Left ventricle myocardium inferior (tissue), 1 donor: ENCODE measurements at regions not wholly inside any gene's neighbourhood (a gene's known extent, or its start where the extent isn't known, plus 50 kb on each side); places are given as distances from the start of the nearest gene placed in this dataset.
"Not testable (repeated sequence)": the region's sequence is repeated elsewhere in the genome, so short reads cannot be mapped to it uniquely, and the experiment has no call there.

Source experiments
- DNase-seq: peaks from one replicate; pipeline ENCODE4 v3.0.0-alpha.2; 2020
- H3K27ac ChIP-seq: fragments of 200-600 bp; replicated peaks from 2 replicates; pipeline ENCODE4 v1.8.0; 2021
- H3K27me3 ChIP-seq: fragments of 200-600 bp; 2 replicates; pipeline ENCODE4 v1.8.0; 2021; ENCODE audit warnings: low read depth
- H3K36me3 ChIP-seq: fragments of 200-600 bp; 2 replicates; pipeline ENCODE4 v1.8.0; 2021
- H3K4me1 ChIP-seq: fragments of 200-600 bp; 2 replicates; pipeline ENCODE4 v1.8.0; 2021
- H3K4me3 ChIP-seq: fragments of 200-600 bp; 2 replicates; pipeline ENCODE4 v1.8.0; 2021; ENCODE audit warnings: mild to moderate bottlenecking, moderate library complexity
- H3K9me3 ChIP-seq: fragments of 200-600 bp; replicated peaks from 2 replicates; pipeline ENCODE4 v1.8.0; 2021
- intact Hi-C: fragments of 100-400 bp; cut with micrococcal nuclease; formaldehyde crosslinking; loops from one replicate; pipeline ENCODE4 v1.11.0; 2022
- TF ChIP-seq, protein P1 (sequence below): fragments of 200-600 bp; IDR thresholded peaks from 2 replicates; pipeline ENCODE4 v1.8.0; 2021; ENCODE audit warnings: antibody characterized with exemption, mild to moderate bottlenecking, borderline replicate concordance
- donor health status: DM: no; HTN: yes; CAD: no; lungs with severe emphysema.

GRCh38 chr4:111303806-111304205, 680.9 kb upstream of the PITX2 start:
- peaks cover 28% of the 10 kb centered on the region for H3K9me3 ChIP-seq
- no peaks in the 10 kb centered on the region for H3K27me3 ChIP-seq
- TF ChIP-seq, protein P1, sequence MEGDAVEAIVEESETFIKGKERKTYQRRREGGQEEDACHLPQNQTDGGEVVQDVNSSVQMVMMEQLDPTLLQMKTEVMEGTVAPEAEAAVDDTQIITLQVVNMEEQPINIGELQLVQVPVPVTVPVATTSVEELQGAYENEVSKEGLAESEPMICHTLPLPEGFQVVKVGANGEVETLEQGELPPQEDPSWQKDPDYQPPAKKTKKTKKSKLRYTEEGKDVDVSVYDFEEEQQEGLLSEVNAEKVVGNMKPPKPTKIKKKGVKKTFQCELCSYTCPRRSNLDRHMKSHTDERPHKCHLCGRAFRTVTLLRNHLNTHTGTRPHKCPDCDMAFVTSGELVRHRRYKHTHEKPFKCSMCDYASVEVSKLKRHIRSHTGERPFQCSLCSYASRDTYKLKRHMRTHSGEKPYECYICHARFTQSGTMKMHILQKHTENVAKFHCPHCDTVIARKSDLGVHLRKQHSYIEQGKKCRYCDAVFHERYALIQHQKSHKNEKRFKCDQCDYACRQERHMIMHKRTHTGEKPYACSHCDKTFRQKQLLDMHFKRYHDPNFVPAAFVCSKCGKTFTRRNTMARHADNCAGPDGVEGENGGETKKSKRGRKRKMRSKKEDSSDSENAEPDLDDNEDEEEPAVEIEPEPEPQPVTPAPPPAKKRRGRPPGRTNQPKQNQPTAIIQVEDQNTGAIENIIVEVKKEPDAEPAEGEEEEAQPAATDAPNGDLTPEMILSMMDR: no peak
- intact Hi-C loops: no loop called here
- no peaks in the 10 kb centered on the region for H3K36me3 ChIP-seq
- H3K4me3 ChIP-seq: no peak overlapping the region
- no peak overlapping the region for H3K27ac ChIP-seq
- no peak for DNase-seq
- H3K4me1 ChIP-seq: no peaks in the 10 kb centered on the region

GRCh38 chr4:111323496-111323895, 700.6 kb upstream of the PITX2 start:
- Histone ChIP-seq H3K4me1 (no peaks in the 10 kb centered on the region), H3K27me3 (no peaks in the 10 kb centered on the region), H3K27ac (no peak overlapping the region), H3K9me3 (no peaks in the 10 kb centered on the region), H3K36me3 (no peaks in the 10 kb centered on the region), H3K4me3 (no peak overlapping the region)
- no peak for DNase-seq
- intact Hi-C loops: no loop called here
- TF ChIP-seq, protein P1: no peak

DNA sequence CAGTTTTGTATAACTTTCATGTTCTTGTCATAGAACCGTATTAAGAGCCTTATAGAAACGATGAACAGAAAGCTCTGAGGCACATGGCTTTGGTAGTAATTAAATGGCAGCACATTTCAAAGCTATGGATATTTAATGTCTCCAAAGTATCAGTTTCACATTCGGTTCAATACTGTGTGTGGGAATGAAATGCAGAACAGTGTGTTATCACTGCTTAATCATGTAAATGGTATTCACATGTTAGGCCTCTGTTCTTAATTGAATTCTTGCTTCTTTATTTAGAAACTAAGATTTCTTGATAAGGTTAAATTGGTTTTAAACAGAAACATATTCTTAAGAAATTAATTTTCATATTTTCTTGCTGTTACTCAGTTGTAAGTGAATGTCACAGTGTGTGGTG, 701.0 kb upstream of the PITX2 start:
- DNase-seq: no peak
- TF ChIP-seq, protein P1: no peak
- Histone ChIP-seq H3K4me3 (no peak overlapping the region), H3K9me3 (no peaks in the 10 kb centered on the region), H3K4me1 (no peaks in the 10 kb centered on the region), H3K27ac (no peak overlapping the region), H3K36me3 (no peaks in the 10 kb centered on the region), H3K27me3 (no peaks in the 10 kb centered on the region)
- intact Hi-C loops: no loop called here

DNA sequence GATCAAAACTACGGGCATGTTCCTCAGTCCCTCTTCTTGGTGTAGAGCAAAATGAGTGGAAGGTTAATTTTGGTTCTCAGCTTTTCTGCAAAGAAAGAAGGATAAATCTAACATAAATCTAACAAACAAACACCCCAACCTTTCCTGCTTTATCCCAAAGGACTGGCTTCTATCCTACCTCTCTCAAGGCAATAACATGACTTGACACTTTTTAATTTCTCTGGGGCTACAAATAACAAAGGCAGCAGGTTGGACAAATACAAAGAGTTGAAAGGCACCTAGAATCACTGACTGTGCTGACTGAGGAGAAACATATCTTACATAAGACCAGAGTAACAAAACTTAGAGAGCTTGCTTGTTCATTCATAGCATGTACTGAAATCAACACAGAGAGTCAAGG, 703.6 kb upstream of the PITX2 start:
- Histone ChIP-seq H3K9me3 (no peaks in the 10 kb centered on the region), H3K4me1 (no peaks in the 10 kb centered on the region), H3K27ac (no peak overlapping the region), H3K27me3 (no peaks in the 10 kb centered on the region), H3K4me3 (no peak overlapping the region), H3K36me3 (no peaks in the 10 kb centered on the region)
- intact Hi-C loops: no loop called here
- DNase-seq: no peak
- TF ChIP-seq, protein P1: no peak

DNA sequence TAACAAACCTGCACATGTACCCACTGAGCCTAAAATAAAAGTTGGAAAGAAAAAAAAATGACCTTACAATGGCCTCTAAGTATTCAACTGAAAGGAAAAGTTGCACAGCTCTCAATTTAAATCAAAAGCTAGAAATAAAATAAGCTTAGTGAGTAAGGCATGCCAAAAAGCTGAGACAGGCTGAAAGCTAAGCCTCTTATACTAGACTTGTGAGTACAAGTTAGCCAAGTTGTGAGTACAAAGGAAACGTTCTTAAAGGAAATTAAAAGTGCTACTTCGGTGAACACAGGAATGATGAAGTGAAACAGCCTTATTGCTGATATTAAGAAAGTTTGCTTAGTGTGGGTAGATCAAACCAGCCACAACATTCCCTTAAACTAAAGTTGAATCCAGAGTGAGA, 707.9 kb upstream of the PITX2 start:
- H3K27ac ChIP-seq: no peak overlapping the region
- DNase-seq: no peak
- H3K4me1 ChIP-seq: no peaks in the 10 kb centered on the region
- TF ChIP-seq, protein P1: no peak
- no peaks in the 10 kb centered on the region for H3K9me3 ChIP-seq
- H3K27me3 ChIP-seq: no peaks in the 10 kb centered on the region
- intact Hi-C loops: no loop called here
- H3K36me3 ChIP-seq: no peaks in the 10 kb centered on the region
- no peak overlapping the region for H3K4me3 ChIP-seq

GRCh38 chr4:111334361-111334760, 711.5 kb upstream of the PITX2 start:
- Histone ChIP-seq H3K4me1 (no peaks in the 10 kb centered on the region), H3K27me3 (no peaks in the 10 kb centered on the region), H3K4me3 (no peak overlapping the region), H3K27ac (no peak overlapping the region), H3K9me3 (no peaks in the 10 kb centered on the region), H3K36me3 (no peaks in the 10 kb centered on the region)
- intact Hi-C loops: no loop called here
- TF ChIP-seq, protein P1: no peak
- no peak for DNase-seq

DNA sequence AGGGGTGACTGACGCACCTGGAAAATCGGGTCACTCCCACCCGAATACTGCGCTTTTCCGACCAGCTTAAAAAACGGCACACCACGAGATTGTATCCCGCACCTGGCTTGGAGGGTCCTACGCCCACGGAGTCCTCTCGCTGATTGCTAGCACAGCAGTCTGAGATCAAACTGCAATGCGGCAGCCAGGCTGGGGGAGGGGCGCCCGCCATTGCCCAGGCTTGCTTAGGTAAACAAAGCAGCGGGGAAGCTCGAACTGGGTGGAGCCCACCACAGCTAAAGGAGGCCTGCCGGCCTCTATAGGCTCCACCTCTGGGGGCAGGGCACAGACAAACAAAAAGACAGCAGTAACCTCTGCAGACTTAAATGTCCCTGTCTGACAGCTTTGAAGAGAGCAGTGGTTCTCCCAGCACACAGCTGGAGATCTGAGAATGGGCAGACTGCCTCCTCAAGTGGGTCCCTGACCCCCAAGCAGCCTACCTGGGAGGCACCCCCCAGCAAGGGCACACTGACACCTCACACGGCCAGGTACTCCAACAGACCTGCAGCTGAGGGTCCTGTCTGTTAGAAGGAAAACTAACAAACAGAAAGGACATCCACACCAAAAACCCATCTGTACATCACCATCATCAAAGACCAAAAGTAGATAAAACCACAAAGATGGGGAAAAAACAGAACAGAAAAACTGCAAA, 714.5 kb upstream of the PITX2 start:
- H3K27me3 ChIP-seq, H3K9me3 ChIP-seq, H3K36me3 ChIP-seq, H3K4me3 ChIP-seq, DNase-seq, H3K27ac ChIP-seq, intact Hi-C loops, H3K4me1 ChIP-seq: not testable (repeated sequence)
